ENCODE measurements at regions not wholly inside any gene's neighbourhood (a gene's known extent, or its start where the extent isn't known, plus 50 kb on each side); places are given as distances from the start of the nearest gene placed in this dataset.

DNA sequence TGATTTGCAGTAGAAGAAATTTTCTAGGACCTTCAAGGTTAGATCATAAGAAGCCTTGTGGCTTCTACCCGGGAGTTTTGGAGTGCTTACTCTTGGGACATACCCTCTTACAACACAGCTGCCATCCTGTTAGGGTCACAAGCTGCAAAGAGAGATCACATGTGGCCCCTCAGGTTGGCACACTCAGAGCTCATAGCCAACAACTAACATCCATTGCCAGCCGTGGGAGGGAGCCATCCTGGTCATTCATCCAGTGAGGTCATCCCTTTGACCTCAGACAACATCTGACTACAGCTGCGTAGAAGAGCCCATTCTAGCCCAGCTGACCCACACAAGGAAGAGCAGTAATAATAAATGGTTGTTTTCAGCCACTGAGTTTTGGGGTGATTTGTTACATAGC lies 76.9 kb upstream of the NABP1 start:
- DNase-seq = no peak
- intact Hi-C loops (cut with DNase I) = no loop called here

DNA sequence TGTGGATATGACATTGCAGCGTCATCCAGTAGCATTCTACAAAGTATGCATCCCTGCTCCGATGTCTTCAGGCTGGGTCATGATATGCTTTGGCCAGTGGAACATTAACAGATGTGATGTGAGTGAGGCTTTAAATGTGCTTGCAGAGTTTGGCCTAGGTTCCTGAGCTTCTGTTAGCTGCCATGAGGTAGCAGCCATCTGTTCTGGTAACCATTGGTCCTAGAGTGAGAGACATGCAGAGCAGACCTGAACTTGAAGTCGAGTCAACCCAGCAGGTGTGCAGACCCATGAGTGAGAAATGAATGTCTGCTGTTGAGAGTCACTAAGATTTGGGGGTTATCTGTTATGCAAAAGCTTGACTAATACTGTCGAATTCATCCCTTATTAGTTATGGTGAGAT lies 73.8 kb upstream of the NABP1 start:
- H3K4me1 ChIP-seq = no peaks in the 10 kb centered on the region
- H3K4me3 ChIP-seq = no peak overlapping the region
- no peaks in the 10 kb centered on the region for H3K27me3 ChIP-seq
- DNase-seq = no peak
- FAIRE-seq = no peak
- TF ChIP-seq, protein P1, sequence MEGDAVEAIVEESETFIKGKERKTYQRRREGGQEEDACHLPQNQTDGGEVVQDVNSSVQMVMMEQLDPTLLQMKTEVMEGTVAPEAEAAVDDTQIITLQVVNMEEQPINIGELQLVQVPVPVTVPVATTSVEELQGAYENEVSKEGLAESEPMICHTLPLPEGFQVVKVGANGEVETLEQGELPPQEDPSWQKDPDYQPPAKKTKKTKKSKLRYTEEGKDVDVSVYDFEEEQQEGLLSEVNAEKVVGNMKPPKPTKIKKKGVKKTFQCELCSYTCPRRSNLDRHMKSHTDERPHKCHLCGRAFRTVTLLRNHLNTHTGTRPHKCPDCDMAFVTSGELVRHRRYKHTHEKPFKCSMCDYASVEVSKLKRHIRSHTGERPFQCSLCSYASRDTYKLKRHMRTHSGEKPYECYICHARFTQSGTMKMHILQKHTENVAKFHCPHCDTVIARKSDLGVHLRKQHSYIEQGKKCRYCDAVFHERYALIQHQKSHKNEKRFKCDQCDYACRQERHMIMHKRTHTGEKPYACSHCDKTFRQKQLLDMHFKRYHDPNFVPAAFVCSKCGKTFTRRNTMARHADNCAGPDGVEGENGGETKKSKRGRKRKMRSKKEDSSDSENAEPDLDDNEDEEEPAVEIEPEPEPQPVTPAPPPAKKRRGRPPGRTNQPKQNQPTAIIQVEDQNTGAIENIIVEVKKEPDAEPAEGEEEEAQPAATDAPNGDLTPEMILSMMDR (IDR thresholded peaks at IDR 0.05) = no peak
- intact Hi-C loops (cut with DNase I) = no loop called here
- H3K27ac ChIP-seq = no peak overlapping the region
- no peak for ATAC-seq
- no peaks in the 10 kb centered on the region for H3K9me3 ChIP-seq
- WGBS, 2 donors = 74 to 78% methylated on average over 4 of the region's 4 CpGs
- no peaks in the 10 kb centered on the region for H3K36me3 ChIP-seq

More for the DNA sequence above, 76.9 kb upstream of the NABP1 start:
- H3K4me1 ChIP-seq = no peaks in the 10 kb centered on the region
- TF ChIP-seq, protein P1 (IDR thresholded peaks at IDR 0.05) = no peak
- H3K27me3 ChIP-seq = no peaks in the 10 kb centered on the region
- H3K27ac ChIP-seq = no peak overlapping the region
- FAIRE-seq (no peak), ATAC-seq (peak in 1 of 4 donors; percentile 23)
- no peak overlapping the region for H3K4me3 ChIP-seq
- no peaks in the 10 kb centered on the region for H3K9me3 ChIP-seq
- H3K36me3 ChIP-seq = no peaks in the 10 kb centered on the region
- WGBS, 2 donors = 71 to 74% methylated on average over 3 of the region's 3 CpGs

DNA sequence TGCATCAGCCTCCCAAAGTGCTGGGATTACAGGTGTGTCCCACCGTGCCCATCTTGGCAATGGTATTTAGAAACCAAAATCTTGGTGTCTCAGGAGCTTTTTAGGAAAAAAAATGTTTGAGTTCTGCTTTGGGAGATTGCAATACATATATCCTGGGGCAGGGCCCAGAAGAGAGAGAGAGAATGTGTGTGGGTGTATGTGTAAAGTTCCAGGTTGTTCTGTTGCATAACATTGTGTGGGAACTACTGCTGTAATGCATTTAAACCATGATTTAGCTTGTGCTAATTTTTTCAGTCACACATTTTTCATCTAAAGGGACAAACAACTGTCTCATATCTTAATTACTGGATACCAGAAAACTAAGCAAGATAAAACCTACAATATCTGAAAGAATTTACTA lies 70.8 kb upstream of the NABP1 start:
- no peak overlapping the region for H3K27ac ChIP-seq
- ATAC-seq (no peak), FAIRE-seq (no peak), DNase-seq (no peak)
- H3K4me3 ChIP-seq = no peak overlapping the region
- H3K27me3 ChIP-seq = no peaks in the 10 kb centered on the region
- H3K4me1 ChIP-seq = no peaks in the 10 kb centered on the region
- no peaks in the 10 kb centered on the region for H3K36me3 ChIP-seq
- TF ChIP-seq, protein P1 (IDR thresholded peaks at IDR 0.05) = no peak
- 83 to 85% methylated on average over 1 of the region's 1 CpG for WGBS, 2 donors
- no peaks in the 10 kb centered on the region for H3K9me3 ChIP-seq
- intact Hi-C loops (cut with DNase I) = no loop called here

DNA sequence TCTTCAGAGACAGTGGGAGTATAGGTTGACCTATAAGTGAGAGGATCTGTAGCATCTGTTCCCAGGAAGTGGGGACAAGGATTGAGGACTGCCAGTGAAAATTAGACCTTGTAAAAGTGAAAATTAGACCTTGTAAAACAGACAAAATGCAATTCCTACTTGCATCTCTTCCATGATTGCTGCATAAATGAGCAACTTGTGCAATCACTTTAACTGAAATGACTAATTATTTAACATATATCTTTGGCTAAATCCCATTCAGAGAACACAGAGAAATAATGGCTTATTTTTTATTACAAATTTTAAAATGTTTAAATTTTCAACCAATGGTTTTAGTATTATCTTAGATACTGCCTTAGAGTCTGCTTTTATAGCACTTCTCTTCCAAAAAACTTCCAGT lies 67.2 kb upstream of the NABP1 start:
- ATAC-seq (no peak), DNase-seq (no peak), FAIRE-seq (no peak)
- no peak overlapping the region for H3K4me3 ChIP-seq
- no peaks in the 10 kb centered on the region for H3K4me1 ChIP-seq
- no peaks in the 10 kb centered on the region for H3K27me3 ChIP-seq
- intact Hi-C loops (cut with DNase I) = no loop called here
- H3K36me3 ChIP-seq = no peaks in the 10 kb centered on the region
- TF ChIP-seq, protein P1 (IDR thresholded peaks at IDR 0.05) = no peak
- no peak overlapping the region for H3K27ac ChIP-seq
- no peaks in the 10 kb centered on the region for H3K9me3 ChIP-seq

DNA sequence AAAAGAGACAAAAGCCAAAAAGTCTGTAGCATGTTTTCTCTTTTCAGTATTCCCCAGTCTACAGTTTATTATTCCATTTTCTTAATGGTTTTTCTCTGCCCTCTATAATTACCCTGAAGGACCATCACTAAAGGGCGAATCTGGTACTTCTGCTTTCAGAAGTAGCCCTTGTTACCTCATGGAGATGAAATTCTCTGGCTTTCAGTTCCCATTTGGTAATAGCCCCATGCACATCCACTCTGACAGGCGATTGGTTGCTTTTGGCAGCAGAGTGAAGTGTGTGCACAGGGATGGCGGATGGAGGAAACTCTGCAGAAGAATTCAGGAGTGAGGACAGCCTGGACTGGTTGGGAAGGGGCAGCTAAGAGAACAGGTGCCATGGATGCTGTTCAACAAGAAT lies 66.3 kb upstream of the NABP1 start:
- DNase-seq (no peak), ATAC-seq (peak in 2 of 4 donors; percentile 50 to 74), FAIRE-seq (no peak)
- intact Hi-C loops (cut with DNase I) = no loop called here
- 76 to 81% methylated on average over 3 of the region's 3 CpGs for WGBS, 2 donors
- no peaks in the 10 kb centered on the region for H3K27me3 ChIP-seq
- H3K4me3 ChIP-seq = no peak overlapping the region
- H3K36me3 ChIP-seq = no peaks in the 10 kb centered on the region
- H3K27ac ChIP-seq = no peak overlapping the region
- TF ChIP-seq, protein P1 (IDR thresholded peaks at IDR 0.05) = no peak
- H3K9me3 ChIP-seq = no peaks in the 10 kb centered on the region
- no peaks in the 10 kb centered on the region for H3K4me1 ChIP-seq
